Breast epithelium (tissue), 3 donors: ENCODE measurements at regions not wholly inside any gene's neighbourhood (a gene's known extent, or its start where the extent isn't known, plus 50 kb on each side); places are given as distances from the start of the nearest gene placed in this dataset.

Experiments
- CTCF ChIP-seq, 3 donors: fragments of 450-650 bp; IDR thresholded peaks; one replicate each; pipeline ENCODE4 v1.5.1; 2016 to 2017; ENCODE audit warnings: antibody characterized with exemption in 3 of 3, mild to moderate bottlenecking in 3 of 3, moderate library complexity in 3 of 3
- POLR2A ChIP-seq: fragments of 450-650 bp; IDR thresholded peaks from one replicate; pipeline ENCODE4 v1.6.1; 2016; ENCODE audit warnings: antibody characterized with exemption, mild to moderate bottlenecking, moderate library complexity
- POLR2AphosphoS5 ChIP-seq, 3 donors: sonication (generic); formaldehyde crosslinking; IDR thresholded peaks; one replicate each; pipeline ENCODE4 v1.6.1; 2017; ENCODE audit warnings: antibody characterized with exemption in 3 of 3

- TF ChIP-seq CTCF (IDR thresholded peaks at IDR 0.05) (no peak), POLR2A (no peak), POLR2AphosphoS5 (IDR thresholded peaks at IDR 0.05) (no peak)
These were observed 109.6 kb upstream of the TSPAN2 start for GRCh38 chr1:115198938-115199337.
